ENCODE measurements at regions not wholly inside any gene's neighbourhood (a gene's known extent, or its start where the extent isn't known, plus 50 kb on each side); places are given as distances from the start of the nearest gene placed in this dataset.

DNA sequence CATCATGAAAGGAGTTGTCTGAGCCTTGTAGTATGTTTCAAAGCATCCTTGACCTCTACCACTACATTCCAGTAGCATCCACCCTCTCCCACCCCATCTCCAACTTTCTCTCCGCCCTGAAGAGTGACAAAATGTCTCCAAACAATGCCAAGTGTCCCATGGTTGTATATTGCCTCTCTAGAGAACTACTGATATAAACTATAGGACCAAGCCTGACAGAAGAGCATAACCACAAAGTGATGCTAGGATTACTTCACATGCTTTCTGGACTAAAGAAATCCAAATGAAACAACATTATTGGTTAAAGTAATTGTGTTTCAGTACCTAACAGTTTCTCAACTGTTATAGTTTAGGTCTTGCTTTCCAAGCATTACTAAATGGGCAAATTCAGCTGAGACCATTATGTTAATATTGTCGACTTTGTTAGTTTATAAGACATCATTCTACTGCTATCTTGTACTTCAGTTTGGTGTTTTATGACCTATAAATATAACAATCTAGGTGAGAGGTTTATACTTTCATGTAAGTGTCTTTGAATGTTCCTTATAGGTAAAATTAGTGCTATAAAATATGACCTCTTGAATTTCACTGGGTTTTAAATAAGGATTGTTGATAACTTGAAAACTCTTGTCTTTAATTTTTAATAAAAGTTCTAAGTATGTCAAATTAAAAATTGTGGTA lies 117.4 kb downstream of the SUCNR1 start:
- DNase-seq: no peak
- Histone ChIP-seq H3K36me3 (replicated peaks in 1 of 2; ENCODE audit: control insufficient read depth in 1 of 2, insufficient read depth in 2 of 2, low read length in 1 of 2) (no peaks in the 10 kb centered on the region), H3K27ac (ENCODE audit: low read depth in 2 of 2, low read length in 1 of 2) (no peak overlapping the region), H4K20me1 (ENCODE audit: insufficient read depth) (no peaks in the 10 kb centered on the region), H3F3A (replicated peaks; ENCODE audit: insufficient read depth) (no peaks in the 10 kb centered on the region), H3K4me2 (no peak overlapping the region), H3K4me1 (ENCODE audit: control insufficient read depth in 1 of 2, insufficient read depth in 2 of 2, low read depth in 1 of 2, low read length in 1 of 2) (no peaks in the 10 kb centered on the region; a peak in 1 of 4 replicates), H3K27me3 (ENCODE audit: insufficient read depth) (no peaks in the 10 kb centered on the region), H3K4me3 (ENCODE audit: low read depth in 2 of 2, low read length in 1 of 2) (no peak overlapping the region), H3K9ac (no peak overlapping the region), H3K79me2 (ENCODE audit: insufficient read depth) (no peaks in the 10 kb centered on the region), H3K9me3 (no peaks in the 10 kb centered on the region), H2AFZ (ENCODE audit: low read depth) (no peak overlapping the region), H3K9me2 (no peaks in the 10 kb centered on the region)
- ChIA-PET POLR2A (no interaction called here), CTCF (no interaction called here)
- WGBS (ENCODE audit: low lambda C conversion rate): 33% methylated on average over 2 of the region's 2 CpGs
- no peak for TF ChIP-seq RCOR1 (IDR thresholded peaks at IDR 0.05; ENCODE audit: low read length)
- TF ChIP-seq EP300 (IDR thresholded peaks at IDR 0.05; ENCODE audit: borderline replicate concordance in 1 of 2, low read depth in 1 of 2, low read length in 1 of 2): no peak
- no peak for TF ChIP-seq GATA2 (CRISPR knock-in tag; IDR thresholded peaks at IDR 0.05)
- no peak for TF ChIP-seq EZH2phosphoT487 (IDR thresholded peaks at IDR 0.05; ENCODE audit: borderline replicate concordance, low read depth)
- TF ChIP-seq, protein P1, sequence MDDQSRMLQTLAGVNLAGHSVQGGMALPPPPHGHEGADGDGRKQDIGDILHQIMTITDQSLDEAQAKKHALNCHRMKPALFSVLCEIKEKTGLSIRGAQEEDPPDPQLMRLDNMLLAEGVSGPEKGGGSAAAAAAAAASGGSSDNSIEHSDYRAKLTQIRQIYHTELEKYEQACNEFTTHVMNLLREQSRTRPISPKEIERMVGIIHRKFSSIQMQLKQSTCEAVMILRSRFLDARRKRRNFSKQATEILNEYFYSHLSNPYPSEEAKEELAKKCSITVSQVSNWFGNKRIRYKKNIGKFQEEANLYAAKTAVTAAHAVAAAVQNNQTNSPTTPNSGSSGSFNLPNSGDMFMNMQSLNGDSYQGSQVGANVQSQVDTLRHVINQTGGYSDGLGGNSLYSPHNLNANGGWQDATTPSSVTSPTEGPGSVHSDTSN (IDR thresholded peaks at IDR 0.05): no peak
- no peak for TF ChIP-seq USF1 (IDR thresholded peaks at IDR 0.05; ENCODE audit: borderline replicate concordance, low read depth)
- TF ChIP-seq FOXM1 (IDR thresholded peaks at IDR 0.05; ENCODE audit: low read depth): no peak

DNA sequence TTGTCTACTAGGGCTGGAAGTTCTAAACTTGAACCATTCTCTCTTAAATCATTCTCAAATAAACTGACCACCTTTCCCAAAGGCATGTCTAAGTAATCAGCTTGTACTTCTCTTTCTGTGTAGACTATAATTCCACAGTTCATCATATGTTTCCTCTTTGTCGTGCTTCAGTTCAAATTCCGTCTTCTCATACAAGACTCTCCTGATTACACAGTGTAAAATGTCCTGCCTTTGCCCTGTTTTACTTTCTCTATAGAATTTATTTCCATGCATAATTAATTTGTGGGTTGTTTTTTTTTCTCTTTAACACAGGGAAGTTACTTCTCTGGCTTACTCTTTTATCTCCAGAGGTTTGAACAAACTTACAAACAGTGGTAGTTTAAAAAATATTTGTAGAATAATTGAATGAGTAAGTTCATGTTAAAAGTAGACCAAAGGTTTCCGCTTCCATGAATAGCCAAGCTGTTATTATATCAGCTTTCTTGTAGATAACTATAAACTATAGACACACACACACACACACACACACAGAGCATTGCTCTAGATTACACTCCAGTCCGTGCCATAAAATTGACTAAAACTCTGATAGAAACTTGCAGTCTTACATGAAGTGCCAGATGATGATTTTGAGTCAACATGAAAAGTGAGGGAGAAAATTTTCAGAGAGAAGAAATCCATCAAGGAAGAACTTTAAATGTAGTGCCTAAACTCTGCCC lies 119.0 kb downstream of the SUCNR1 start:
- Histone ChIP-seq H3K9ac (no peak overlapping the region), H3K9me3 (no peaks in the 10 kb centered on the region), H3K27ac (ENCODE audit: low read depth in 2 of 2, low read length in 1 of 2) (no peak overlapping the region), H3K4me2 (no peak overlapping the region), H3K9me2 (no peaks in the 10 kb centered on the region), H3K79me2 (ENCODE audit: insufficient read depth) (no peaks in the 10 kb centered on the region), H3K27me3 (ENCODE audit: insufficient read depth) (no peaks in the 10 kb centered on the region), H3K4me1 (ENCODE audit: control insufficient read depth in 1 of 2, insufficient read depth in 2 of 2, low read depth in 1 of 2, low read length in 1 of 2) (no peaks in the 10 kb centered on the region; a peak in 1 of 4 replicates), H4K20me1 (ENCODE audit: insufficient read depth) (no peaks in the 10 kb centered on the region), H2AFZ (ENCODE audit: low read depth) (peak overlapping the region; percentile 9; the same call in 1 of the 2 replicates), H3K36me3 (replicated peaks in 1 of 2; ENCODE audit: control insufficient read depth in 1 of 2, insufficient read depth in 2 of 2, low read length in 1 of 2) (no peaks in the 10 kb centered on the region), H3F3A (replicated peaks; ENCODE audit: insufficient read depth) (no peaks in the 10 kb centered on the region), H3K4me3 (ENCODE audit: low read depth in 2 of 2, low read length in 1 of 2) (no peak overlapping the region)
- POLR2A ChIA-PET: no interaction called here
- DNase-seq: no peak
- TF ChIP-seq FOXJ3 (CRISPR knock-in tag; IDR thresholded peaks at IDR 0.05) (no peak), CHD2 (IDR thresholded peaks at IDR 0.05; ENCODE audit: low read length, partially characterized antibody) (no peak), ELF1 (IDR thresholded peaks at IDR 0.05) (no peak), NFIC (IDR thresholded peaks at IDR 0.05; ENCODE audit: borderline replicate concordance) (no peak), EP300 (IDR thresholded peaks at IDR 0.05; ENCODE audit: borderline replicate concordance in 1 of 2, low read depth in 1 of 2, low read length in 1 of 2) (no peak), JUND (IDR thresholded peaks at IDR 0.05) (no peak), RFX5 (IDR thresholded peaks at IDR 0.05; ENCODE audit: low read length) (no peak)
- CTCF ChIA-PET: no interaction called here
- 45% methylated on average over 4 of the region's 4 CpGs for WGBS (ENCODE audit: low lambda C conversion rate)
